C4-2B (cell line): ENCODE measurements at regions not wholly inside any gene's neighbourhood (a gene's known extent, or its start where the extent isn't known, plus 50 kb on each side); places are given as distances from the start of the nearest gene placed in this dataset.

Experiments used
- ZFX ChIP-seq: fragments of 450-650 bp; IDR thresholded peaks from 2 replicates; pipeline ENCODE4 v1.6.1; 2017
- TF ChIP-seq, protein P1 (sequence below): fragments of 450-650 bp; conservative IDR thresholded peaks from 2 replicates; pipeline ENCODE4 v1.5.1; 2017; ENCODE audit warnings: mild to moderate bottlenecking

DNA sequence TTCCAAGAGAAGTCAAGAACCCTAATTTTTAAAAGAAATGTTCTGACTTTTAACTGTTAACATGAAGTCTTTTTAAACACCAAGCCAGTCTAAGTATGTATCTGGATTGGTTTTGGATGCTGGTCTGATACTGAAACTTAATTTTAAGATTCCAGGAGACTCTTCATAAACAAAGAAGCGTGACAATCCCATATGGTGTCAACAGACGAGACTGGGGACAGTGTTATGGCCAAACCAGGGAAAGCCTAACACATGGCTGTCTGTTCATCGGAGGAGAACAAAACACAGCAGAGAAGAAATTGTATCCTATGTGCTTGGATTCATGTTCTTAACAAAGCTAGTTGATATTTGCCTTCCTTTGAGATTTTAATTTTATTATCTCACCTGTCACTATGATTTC lies 80.5 kb upstream of the UPP2 start:
- TF ChIP-seq, protein P1, sequence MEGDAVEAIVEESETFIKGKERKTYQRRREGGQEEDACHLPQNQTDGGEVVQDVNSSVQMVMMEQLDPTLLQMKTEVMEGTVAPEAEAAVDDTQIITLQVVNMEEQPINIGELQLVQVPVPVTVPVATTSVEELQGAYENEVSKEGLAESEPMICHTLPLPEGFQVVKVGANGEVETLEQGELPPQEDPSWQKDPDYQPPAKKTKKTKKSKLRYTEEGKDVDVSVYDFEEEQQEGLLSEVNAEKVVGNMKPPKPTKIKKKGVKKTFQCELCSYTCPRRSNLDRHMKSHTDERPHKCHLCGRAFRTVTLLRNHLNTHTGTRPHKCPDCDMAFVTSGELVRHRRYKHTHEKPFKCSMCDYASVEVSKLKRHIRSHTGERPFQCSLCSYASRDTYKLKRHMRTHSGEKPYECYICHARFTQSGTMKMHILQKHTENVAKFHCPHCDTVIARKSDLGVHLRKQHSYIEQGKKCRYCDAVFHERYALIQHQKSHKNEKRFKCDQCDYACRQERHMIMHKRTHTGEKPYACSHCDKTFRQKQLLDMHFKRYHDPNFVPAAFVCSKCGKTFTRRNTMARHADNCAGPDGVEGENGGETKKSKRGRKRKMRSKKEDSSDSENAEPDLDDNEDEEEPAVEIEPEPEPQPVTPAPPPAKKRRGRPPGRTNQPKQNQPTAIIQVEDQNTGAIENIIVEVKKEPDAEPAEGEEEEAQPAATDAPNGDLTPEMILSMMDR: no peak
- no peak for TF ChIP-seq ZFX
